GM23338 (cell line): ENCODE measurements at regions not wholly inside any gene's neighbourhood (a gene's known extent, or its start where the extent isn't known, plus 50 kb on each side); places are given as distances from the start of the nearest gene placed in this dataset.

Experiments
- CTCF ChIP-seq, 2 experiments: fragments of 200-600 bp in 1 of 2; sonication (generic) in 1 of 2; conservative IDR thresholded peaks; 2 replicates each; pipeline versions ENCODE4 v1.5.1 to v1.6.1; 2016 to 2017; ENCODE audit warnings: antibody characterized with exemption in 2 of 2, low read depth in 2 of 2, mild to moderate bottlenecking in 2 of 2, moderate library complexity in 1 of 2
- EZH2 ChIP-seq: fragments of 200-600 bp; sonication (generic); IDR thresholded peaks from one replicate; pipeline ENCODE4 v1.8.0; 2017; ENCODE audit warnings: antibody characterized with exemption, mild to moderate bottlenecking, low read depth; ENCODE audit not compliant: unreplicated experiment
- EZH2phosphoT487 ChIP-seq: fragments of 200-600 bp; sonication (generic); IDR thresholded peaks from one replicate; pipeline ENCODE4 v1.8.1; 2018; ENCODE audit warnings: antibody characterized with exemption; ENCODE audit not compliant: unreplicated experiment
- JUNB ChIP-seq: IDR thresholded peaks from one replicate; pipeline ENCODE4 v1.6.1; 2016; ENCODE audit warnings: antibody characterized with exemption; ENCODE audit not compliant: unreplicated experiment
- POLR2AphosphoS5 ChIP-seq: IDR thresholded peaks from 2 replicates; pipeline ENCODE4 v1.6.1; 2016; ENCODE audit warnings: antibody characterized with exemption, low read depth
- ZNF114 ChIP-seq: fragments of 250-450 bp; sonication (Bioruptor Pico); IDR thresholded peaks from 2 replicates; pipeline ENCODE4 v1.5.0; 2020; ENCODE audit warnings: mild to moderate bottlenecking, moderate library complexity

GRCh38 chr5:166398131-166398530 lies 1893.3 kb upstream of the WWC1 start:
- TF ChIP-seq EZH2 (no peak), CTCF (conservative IDR thresholded peaks at IDR 0.05; ENCODE audit: low read depth in 2 of 2) (no peak), POLR2AphosphoS5 (no peak), ZNF114 (CRISPR knock-in tag) (no peak), EZH2phosphoT487 (no peak), JUNB (no peak)
